NCI-H1105 treated with DMSO at 0.1 percent for 48 hours (cell line): ENCODE measurements at regions not wholly inside any gene's neighbourhood (a gene's known extent, or its start where the extent isn't known, plus 50 kb on each side); places are given as distances from the start of the nearest gene placed in this dataset.

Experiments used
- DNase-seq: peaks from one replicate; lab custom pipeline; 2025; lab: John Stamatoyannopoulos, UW

GRCh38 chr12:91241756-91242155, 59.1 kb upstream of the DCN start:
- no peak for DNase-seq

GRCh38 chr12:91240386-91241095, 57.9 kb upstream of the DCN start:
- no peak for DNase-seq

- no peak for DNase-seq
Measured at GRCh38 chr12:91239481-91239880, 56.9 kb upstream of the DCN start.
